ENCODE measurements at regions not wholly inside any gene's neighbourhood (a gene's known extent, or its start where the extent isn't known, plus 50 kb on each side); places are given as distances from the start of the nearest gene placed in this dataset.

DNA sequence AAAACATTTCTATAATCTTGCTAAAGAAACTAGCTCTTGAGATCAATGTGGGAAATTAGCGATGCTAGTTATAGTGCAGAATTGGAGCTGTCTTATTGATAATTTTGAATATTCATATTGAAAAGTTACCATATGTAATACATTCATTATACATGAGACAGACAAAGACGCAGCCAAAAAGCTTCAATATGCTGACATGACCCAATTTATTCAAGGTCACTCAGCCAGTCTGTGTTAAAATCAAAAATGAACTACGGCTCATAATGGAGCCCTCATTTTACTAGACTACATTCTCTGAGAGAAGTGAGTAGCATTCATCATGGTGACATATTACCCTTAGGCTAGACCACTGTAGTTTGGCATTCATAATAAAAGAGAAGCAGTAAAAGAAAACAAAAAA lies 107.3 kb upstream of the GABRG2 start:
- DNase-seq (ENCODE audit: low spot score): no peak
- TF ChIP-seq, protein P1, sequence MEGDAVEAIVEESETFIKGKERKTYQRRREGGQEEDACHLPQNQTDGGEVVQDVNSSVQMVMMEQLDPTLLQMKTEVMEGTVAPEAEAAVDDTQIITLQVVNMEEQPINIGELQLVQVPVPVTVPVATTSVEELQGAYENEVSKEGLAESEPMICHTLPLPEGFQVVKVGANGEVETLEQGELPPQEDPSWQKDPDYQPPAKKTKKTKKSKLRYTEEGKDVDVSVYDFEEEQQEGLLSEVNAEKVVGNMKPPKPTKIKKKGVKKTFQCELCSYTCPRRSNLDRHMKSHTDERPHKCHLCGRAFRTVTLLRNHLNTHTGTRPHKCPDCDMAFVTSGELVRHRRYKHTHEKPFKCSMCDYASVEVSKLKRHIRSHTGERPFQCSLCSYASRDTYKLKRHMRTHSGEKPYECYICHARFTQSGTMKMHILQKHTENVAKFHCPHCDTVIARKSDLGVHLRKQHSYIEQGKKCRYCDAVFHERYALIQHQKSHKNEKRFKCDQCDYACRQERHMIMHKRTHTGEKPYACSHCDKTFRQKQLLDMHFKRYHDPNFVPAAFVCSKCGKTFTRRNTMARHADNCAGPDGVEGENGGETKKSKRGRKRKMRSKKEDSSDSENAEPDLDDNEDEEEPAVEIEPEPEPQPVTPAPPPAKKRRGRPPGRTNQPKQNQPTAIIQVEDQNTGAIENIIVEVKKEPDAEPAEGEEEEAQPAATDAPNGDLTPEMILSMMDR (IDR thresholded peaks at IDR 0.05; ENCODE audit: extremely low read depth, insufficient read depth, missing control alignments): no peak
- in situ Hi-C loops (cut with MboI; ENCODE audit: low pct_unique_long_range_greater_than_20kb, low sequenced_read_pairs, unreplicated experiment): no loop called here

GRCh38 chr5:161966564-161966963 lies 101.0 kb upstream of the GABRG2 start:
- TF ChIP-seq, protein P1 (IDR thresholded peaks at IDR 0.05; ENCODE audit: extremely low read depth, insufficient read depth, missing control alignments): peak; percentile 26
- in situ Hi-C loops (cut with MboI; ENCODE audit: low pct_unique_long_range_greater_than_20kb, low sequenced_read_pairs, unreplicated experiment): no loop called here
- no peak for DNase-seq (ENCODE audit: low spot score)

GRCh38 chr5:161975350-161975749 lies 92.2 kb upstream of the GABRG2 start:
- in situ Hi-C loops (cut with MboI; ENCODE audit: low pct_unique_long_range_greater_than_20kb, low sequenced_read_pairs, unreplicated experiment): no loop called here
- TF ChIP-seq, protein P1 (IDR thresholded peaks at IDR 0.05; ENCODE audit: extremely low read depth, insufficient read depth, missing control alignments): no peak
- DNase-seq (ENCODE audit: low spot score): no peak

DNA sequence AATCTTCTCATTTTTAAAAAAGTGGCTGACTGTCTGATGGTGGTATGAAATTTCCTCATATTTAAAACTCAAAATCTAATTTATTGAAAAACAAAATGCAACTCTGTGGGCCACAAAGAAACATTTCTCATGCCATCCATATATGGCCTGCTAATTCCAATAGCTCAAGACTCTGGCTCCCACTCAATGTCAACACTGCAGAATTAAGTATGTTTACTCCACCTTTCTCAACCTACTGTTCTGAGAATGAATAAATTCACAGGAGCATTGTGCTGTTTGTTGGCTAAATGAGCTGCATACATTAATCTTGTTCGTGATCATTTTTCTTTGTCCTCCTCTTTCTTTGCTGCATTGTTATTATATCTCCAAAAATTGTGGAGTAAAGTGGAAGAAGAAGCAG lies 79.5 kb upstream of the GABRG2 start:
- DNase-seq (ENCODE audit: low spot score): no peak
- in situ Hi-C loops (cut with MboI; ENCODE audit: low pct_unique_long_range_greater_than_20kb, low sequenced_read_pairs, unreplicated experiment): no loop called here
- TF ChIP-seq, protein P1 (IDR thresholded peaks at IDR 0.05; ENCODE audit: extremely low read depth, insufficient read depth, missing control alignments): no peak

Data from GM13977 (cell line).